Keratinocyte (primary cell): ENCODE measurements at regions not wholly inside any gene's neighbourhood (a gene's known extent, or its start where the extent isn't known, plus 50 kb on each side); places are given as distances from the start of the nearest gene placed in this dataset.

Experiments used
- CTCF ChIP-seq, 3 experiments: IDR thresholded peaks in 1 of 3; conservative IDR thresholded peaks in 1 of 3; optimal IDR thresholded peaks in 1 of 3; 2 replicates in 2 of 3; 3 replicates in 1 of 3; pipeline versions ENCODE3 to v1.5.1; 2011; ENCODE audit warnings: low read length in 3 of 3, mild to moderate bottlenecking in 3 of 3, moderate library complexity in 2 of 3, control low read depth in 1 of 3, inconsistent platforms in 1 of 3; ENCODE audit not compliant: insufficient read depth in 2 of 3; ENCODE audit errors: extremely low read depth in 1 of 3
- EZH2 ChIP-seq: IDR thresholded peaks from one replicate; pipeline ENCODE4 v1.6.1; 2012; ENCODE audit warnings: inconsistent platforms, mild to moderate bottlenecking, low read length, moderate library complexity

DNA sequence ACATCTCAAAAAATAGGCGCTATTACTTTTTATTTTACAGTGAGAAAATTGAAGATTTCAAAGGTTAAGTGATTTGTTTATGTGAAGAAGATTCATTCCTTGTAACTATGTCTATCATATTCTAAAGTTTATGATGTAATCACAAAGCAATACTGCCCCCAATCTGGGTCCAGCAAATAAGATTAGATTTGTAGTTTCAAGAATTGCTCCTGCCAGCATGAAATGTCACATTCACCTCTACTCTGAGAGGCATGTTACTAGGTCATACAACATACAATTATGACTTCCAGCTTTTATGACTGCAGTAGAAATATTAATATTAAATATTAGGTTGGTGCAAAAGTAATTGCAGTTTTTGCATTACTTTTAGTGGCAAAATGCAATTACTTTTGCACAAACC is 976.2 kb downstream of the FSTL5 start:
- TF ChIP-seq CTCF (optimal IDR thresholded peaks at IDR 0.05 in 1 of 3, IDR thresholded peaks at IDR 0.05 in 1 of 3, conservative IDR thresholded peaks at IDR 0.05 in 1 of 3; ENCODE audit: extremely low read depth in 1 of 3, insufficient read depth in 2 of 3, low read length in 3 of 3) (no peak), EZH2 (no peak)
